ENCODE measurements at regions not wholly inside any gene's neighbourhood (a gene's known extent, or its start where the extent isn't known, plus 50 kb on each side); places are given as distances from the start of the nearest gene placed in this dataset.

GRCh38 chr4:182111586-182111985 is 131.6 kb upstream of the TENM3 start:
- no peak for DNase-seq (ENCODE audit: low read depth in 3 of 3, low spot score in 1 of 3)

GRCh38 chr4:182113779-182114178 is 129.4 kb upstream of the TENM3 start:
- no peak for DNase-seq (ENCODE audit: low read depth in 3 of 3, low spot score in 1 of 3)

GRCh38 chr4:182124359-182124758 is 118.8 kb upstream of the TENM3 start:
- DNase-seq (ENCODE audit: low read depth in 3 of 3, low spot score in 1 of 3) = no peak

- DNase-seq (ENCODE audit: low read depth in 3 of 3, low spot score in 1 of 3) = no peak
These were observed 117.1 kb upstream of the TENM3 start for GRCh38 chr4:182126096-182126495.

- no peak for DNase-seq (ENCODE audit: low read depth in 3 of 3, low spot score in 1 of 3)
These were observed 116.6 kb upstream of the TENM3 start for GRCh38 chr4:182126603-182127002.

- no peak for DNase-seq (ENCODE audit: low read depth in 3 of 3, low spot score in 1 of 3)
These were observed 110.2 kb upstream of the TENM3 start for GRCh38 chr4:182133033-182133432.

GRCh38 chr4:182134261-182134660 is 108.9 kb upstream of the TENM3 start:
- no peak for DNase-seq (ENCODE audit: low read depth in 3 of 3, low spot score in 1 of 3)

GRCh38 chr4:182136201-182136600 is 107.0 kb upstream of the TENM3 start:
- DNase-seq (ENCODE audit: low read depth in 3 of 3, low spot score in 1 of 3) = no peak

- no peak for DNase-seq (ENCODE audit: low read depth in 3 of 3, low spot score in 1 of 3)
These were observed 105.9 kb upstream of the TENM3 start for GRCh38 chr4:182137343-182137742.

GRCh38 chr4:182139491-182139890 is 103.7 kb upstream of the TENM3 start:
- DNase-seq (ENCODE audit: low read depth in 3 of 3, low spot score in 1 of 3) = no peak

- no peak for DNase-seq (ENCODE audit: low read depth in 3 of 3, low spot score in 1 of 3)
These were observed 102.7 kb upstream of the TENM3 start for GRCh38 chr4:182140547-182140946.

- DNase-seq (ENCODE audit: low read depth in 3 of 3, low spot score in 1 of 3) = no peak
These were observed 102.1 kb upstream of the TENM3 start for GRCh38 chr4:182141061-182141460.

- DNase-seq (ENCODE audit: low read depth in 3 of 3, low spot score in 1 of 3) = no peak
These were observed 100.8 kb upstream of the TENM3 start for GRCh38 chr4:182142176-182143085.

- DNase-seq (ENCODE audit: low read depth in 3 of 3, low spot score in 1 of 3) = no peak
These were observed 99.9 kb upstream of the TENM3 start for GRCh38 chr4:182143086-182143821.

GRCh38 chr4:182143822-182144625 is 99.2 kb upstream of the TENM3 start:
- no peak for DNase-seq (ENCODE audit: low read depth in 3 of 3, low spot score in 1 of 3)

GRCh38 chr4:182144626-182145333 is 98.4 kb upstream of the TENM3 start:
- DNase-seq (ENCODE audit: low read depth in 3 of 3, low spot score in 1 of 3) = no peak

GRCh38 chr4:182145334-182145905 is 97.8 kb upstream of the TENM3 start:
- no peak for DNase-seq (ENCODE audit: low read depth in 3 of 3, low spot score in 1 of 3)

GRCh38 chr4:182147391-182147790 is 95.8 kb upstream of the TENM3 start:
- DNase-seq (ENCODE audit: low read depth in 3 of 3, low spot score in 1 of 3) = no peak

- no peak for DNase-seq (ENCODE audit: low read depth in 3 of 3, low spot score in 1 of 3)
These were observed 92.6 kb upstream of the TENM3 start for GRCh38 chr4:182150645-182151044.

- DNase-seq (ENCODE audit: low read depth in 3 of 3, low spot score in 1 of 3) = no peak
These were observed 87.4 kb upstream of the TENM3 start for GRCh38 chr4:182155806-182156205.

- no peak for DNase-seq (ENCODE audit: low read depth in 3 of 3, low spot score in 1 of 3)
These were observed 80.0 kb upstream of the TENM3 start for GRCh38 chr4:182163180-182163579.
